ENCODE measurements at regions not wholly inside any gene's neighbourhood (a gene's known extent, or its start where the extent isn't known, plus 50 kb on each side); places are given as distances from the start of the nearest gene placed in this dataset.

DNA sequence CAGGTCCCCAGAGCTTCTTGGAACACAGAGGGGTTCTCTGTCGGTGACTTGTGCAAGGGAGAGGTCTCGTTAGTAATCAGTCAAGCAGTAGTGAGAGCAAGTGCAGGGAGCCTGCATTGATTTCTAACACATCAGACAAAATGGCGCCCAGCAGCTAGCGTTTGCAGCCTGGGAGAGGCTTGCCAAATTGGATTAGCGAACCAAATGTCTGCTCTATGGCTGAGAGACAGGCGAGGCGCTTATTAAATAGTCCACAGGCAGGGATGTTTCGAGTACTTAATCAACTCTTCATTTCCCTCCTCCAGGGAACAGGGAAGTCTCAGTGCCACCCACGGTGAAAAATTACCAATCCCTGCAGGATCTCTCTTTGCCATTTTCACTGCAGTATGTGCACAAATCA, 131.4 kb upstream of the SHB start:
- H3K36me3 ChIP-seq (replicated peaks in 1 of 2; ENCODE audit: control insufficient read depth in 1 of 2, insufficient read depth in 2 of 2, low read length in 2 of 2): no peaks in the 10 kb centered on the region
- H3K4me2 ChIP-seq (replicated peaks; ENCODE audit: extremely low read depth, low read length, poor library complexity, severe bottlenecking): no peak overlapping the region
- Mint-ChIP-seq H3K4me1 (no peaks in the 10 kb centered on the region), H3K9me3 (peaks cover 0 to 2% (median 0%) of the 10 kb centered on the region in 7 donors), H3K4me3 (no peak overlapping the region), H3K36me3 (no peaks in the 10 kb centered on the region), H3K27ac (no peak overlapping the region), H3K27me3 (ENCODE audit: low read depth in 3 of 3) (peaks cover 0 to 3% (median 1%) of the 10 kb centered on the region in 3 donors)
- no peaks in the 10 kb centered on the region for H3K27me3 ChIP-seq (ENCODE audit: control insufficient read depth in 2 of 2, insufficient read depth in 2 of 2, low read length in 2 of 2)
- no peak overlapping the region for H3K4me3 ChIP-seq (replicated peaks in 1 of 3; ENCODE audit: low read depth in 2 of 3, low read length in 3 of 3)
- H2AFZ ChIP-seq (ENCODE audit: insufficient read depth, low read depth, low read length, poor library complexity, severe bottlenecking): no peak overlapping the region
- TF ChIP-seq, protein P1, sequence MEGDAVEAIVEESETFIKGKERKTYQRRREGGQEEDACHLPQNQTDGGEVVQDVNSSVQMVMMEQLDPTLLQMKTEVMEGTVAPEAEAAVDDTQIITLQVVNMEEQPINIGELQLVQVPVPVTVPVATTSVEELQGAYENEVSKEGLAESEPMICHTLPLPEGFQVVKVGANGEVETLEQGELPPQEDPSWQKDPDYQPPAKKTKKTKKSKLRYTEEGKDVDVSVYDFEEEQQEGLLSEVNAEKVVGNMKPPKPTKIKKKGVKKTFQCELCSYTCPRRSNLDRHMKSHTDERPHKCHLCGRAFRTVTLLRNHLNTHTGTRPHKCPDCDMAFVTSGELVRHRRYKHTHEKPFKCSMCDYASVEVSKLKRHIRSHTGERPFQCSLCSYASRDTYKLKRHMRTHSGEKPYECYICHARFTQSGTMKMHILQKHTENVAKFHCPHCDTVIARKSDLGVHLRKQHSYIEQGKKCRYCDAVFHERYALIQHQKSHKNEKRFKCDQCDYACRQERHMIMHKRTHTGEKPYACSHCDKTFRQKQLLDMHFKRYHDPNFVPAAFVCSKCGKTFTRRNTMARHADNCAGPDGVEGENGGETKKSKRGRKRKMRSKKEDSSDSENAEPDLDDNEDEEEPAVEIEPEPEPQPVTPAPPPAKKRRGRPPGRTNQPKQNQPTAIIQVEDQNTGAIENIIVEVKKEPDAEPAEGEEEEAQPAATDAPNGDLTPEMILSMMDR (IDR thresholded peaks at IDR 0.05): no peak
- H3K27ac ChIP-seq (ENCODE audit: low read depth in 1 of 2, low read length in 2 of 2): no peak overlapping the region
- WGBS (ENCODE audit: insufficient coverage): 95% methylated on average over 7 of the region's 9 CpGs
- H3K4me1 ChIP-seq (ENCODE audit: control insufficient read depth in 1 of 2, insufficient read depth in 2 of 2, low read length in 2 of 2): no peaks in the 10 kb centered on the region
- no peaks in the 10 kb centered on the region for H3K79me2 ChIP-seq (ENCODE audit: insufficient read depth, low read length)
- H3K9me3 ChIP-seq (replicated peaks in 1 of 2; ENCODE audit: control insufficient read depth in 1 of 2, insufficient read depth in 1 of 2, low read length in 2 of 2): no peaks in the 10 kb centered on the region
- H4K20me1 ChIP-seq (ENCODE audit: insufficient read depth, low read length): no peaks in the 10 kb centered on the region
- no peak overlapping the region for H3K9ac ChIP-seq (ENCODE audit: insufficient read depth, low read length, poor library complexity, severe bottlenecking)
- intact Hi-C loops (cut with micrococcal nuclease): no loop called here
- DNase-seq: no peak

DNA sequence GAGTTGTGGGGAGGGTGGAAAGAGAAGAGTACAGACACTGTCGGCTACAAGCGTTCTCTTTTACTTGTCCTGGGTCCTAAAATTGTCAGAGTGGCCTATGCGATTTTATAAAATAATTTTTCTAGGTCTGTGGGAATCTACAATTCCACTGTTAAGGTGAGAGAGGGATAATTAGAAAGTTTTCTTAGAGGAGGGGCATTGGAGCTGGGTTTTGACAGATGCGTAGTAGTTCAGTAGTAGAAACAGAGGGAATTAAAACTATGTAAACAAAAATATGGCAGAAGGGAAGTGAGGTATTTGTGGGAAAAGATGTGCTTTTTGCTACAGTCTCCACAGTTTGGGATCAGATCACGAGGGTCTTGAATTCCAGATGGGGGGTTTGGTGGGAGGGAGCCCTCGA, 129.1 kb upstream of the SHB start:
- Mint-ChIP-seq H3K27me3 (ENCODE audit: low read depth in 3 of 3) (peaks cover 0 to 1% (median 0%) of the 10 kb centered on the region in 3 donors), H3K4me1 (no peaks in the 10 kb centered on the region), H3K36me3 (no peaks in the 10 kb centered on the region), H3K4me3 (no peak overlapping the region), H3K27ac (peak overlapping the region in 1 of 7 donors; percentile 57), H3K9me3 (peaks cover 0 to 2% (median 0%) of the 10 kb centered on the region in 7 donors)
- Histone ChIP-seq H3K4me3 (replicated peaks in 1 of 3; ENCODE audit: low read depth in 2 of 3, low read length in 3 of 3) (no peak overlapping the region), H4K20me1 (ENCODE audit: insufficient read depth, low read length) (no peaks in the 10 kb centered on the region), H3K36me3 (replicated peaks in 1 of 2; ENCODE audit: control insufficient read depth in 1 of 2, insufficient read depth in 2 of 2, low read length in 2 of 2) (no peaks in the 10 kb centered on the region), H3K9ac (ENCODE audit: insufficient read depth, low read length, poor library complexity, severe bottlenecking) (no peak overlapping the region), H3K4me2 (replicated peaks; ENCODE audit: extremely low read depth, low read length, poor library complexity, severe bottlenecking) (no peak overlapping the region), H3K27me3 (ENCODE audit: control insufficient read depth in 2 of 2, insufficient read depth in 2 of 2, low read length in 2 of 2) (no peaks in the 10 kb centered on the region), H3K79me2 (ENCODE audit: insufficient read depth, low read length) (no peaks in the 10 kb centered on the region), H3K4me1 (ENCODE audit: control insufficient read depth in 1 of 2, insufficient read depth in 2 of 2, low read length in 2 of 2) (no peaks in the 10 kb centered on the region), H2AFZ (ENCODE audit: insufficient read depth, low read depth, low read length, poor library complexity, severe bottlenecking) (no peak overlapping the region), H3K9me3 (replicated peaks in 1 of 2; ENCODE audit: control insufficient read depth in 1 of 2, insufficient read depth in 1 of 2, low read length in 2 of 2) (no peaks in the 10 kb centered on the region), H3K27ac (ENCODE audit: low read depth in 1 of 2, low read length in 2 of 2) (no peak overlapping the region)
- no peak for DNase-seq
- TF ChIP-seq, protein P1 (IDR thresholded peaks at IDR 0.05): no peak
- intact Hi-C loops (cut with micrococcal nuclease): no loop called here
- WGBS (ENCODE audit: insufficient coverage): 94% methylated on average over 6 of the region's 6 CpGs

Measured in CD14-positive monocyte (primary cell).